SK-N-SH treated with all-trans-retinoic acid at 6 μM for 48 hours (cell line): ENCODE measurements at regions not wholly inside any gene's neighbourhood (a gene's known extent, or its start where the extent isn't known, plus 50 kb on each side); places are given as distances from the start of the nearest gene placed in this dataset.

Experiments
- ARNTL ChIP-seq: fragments of 450-650 bp; formaldehyde crosslinking; IDR thresholded peaks from 2 replicates; pipeline ENCODE4 v1.5.0; 2020; ENCODE audit warnings: low read depth, mild to moderate bottlenecking, moderate library complexity, borderline replicate concordance
- BACH2 ChIP-seq: fragments of 250-450 bp; sonication (Bioruptor Pico); IDR thresholded peaks from 2 replicates; pipeline ENCODE4 v1.9.0; 2021; ENCODE audit warnings: mild to moderate bottlenecking, borderline replicate concordance
- CREB5 ChIP-seq: fragments of 250-450 bp; sonication (Bioruptor Pico); IDR thresholded peaks from 2 replicates; pipeline ENCODE4 v1.5.1; 2020; ENCODE audit warnings: low read depth, mild to moderate bottlenecking, moderate library complexity
- CSRNP3 ChIP-seq: fragments of 250-450 bp; sonication (Bioruptor Pico); IDR thresholded peaks from 2 replicates; pipeline ENCODE4 v1.5.1; 2021; ENCODE audit warnings: mild to moderate bottlenecking, moderate library complexity
- ESRRG ChIP-seq: fragments of 250-450 bp; sonication (Bioruptor Pico); IDR thresholded peaks from 2 replicates; pipeline ENCODE4 v1.6.1; 2021; ENCODE audit warnings: mild to moderate bottlenecking
- GLIS3 ChIP-seq: fragments of 250-450 bp; sonication (Bioruptor Pico); IDR thresholded peaks from 2 replicates; pipeline ENCODE4 v1.5.0; 2020; ENCODE audit warnings: mild to moderate bottlenecking, moderate library complexity
- PATZ1 ChIP-seq: fragments of 250-450 bp; sonication (Bioruptor Pico); IDR thresholded peaks from 2 replicates; pipeline ENCODE4 v1.8.0; 2020; ENCODE audit warnings: mild to moderate bottlenecking, moderate library complexity, borderline replicate concordance
- POU6F1 ChIP-seq: fragments of 250-450 bp; sonication (Bioruptor Pico); IDR thresholded peaks from 2 replicates; pipeline ENCODE4 v1.8.0; 2021; ENCODE audit warnings: low read depth, mild to moderate bottlenecking, moderate library complexity, borderline replicate concordance
- SNAI2 ChIP-seq: fragments of 250-450 bp; sonication (Bioruptor Pico); IDR thresholded peaks from 2 replicates; pipeline ENCODE4 v1.5.0; 2020; ENCODE audit warnings: mild to moderate bottlenecking, moderate library complexity
- TOX ChIP-seq: fragments of 250-450 bp; sonication (Bioruptor Pico); IDR thresholded peaks from 2 replicates; pipeline ENCODE4 v1.8.0; 2021; ENCODE audit warnings: mild to moderate bottlenecking, moderate library complexity, borderline replicate concordance
- ZC3H10 ChIP-seq: fragments of 250-450 bp; sonication (Bioruptor Pico); IDR thresholded peaks from 2 replicates; pipeline ENCODE4 v1.5.1; 2021; ENCODE audit warnings: mild to moderate bottlenecking, moderate library complexity
- ZFP3 ChIP-seq: fragments of 250-450 bp; sonication (Bioruptor Pico); IDR thresholded peaks from 2 replicates; pipeline ENCODE4 v1.5.0; 2020; ENCODE audit warnings: mild to moderate bottlenecking, moderate library complexity
- ZNF565 ChIP-seq: fragments of 450-650 bp; formaldehyde crosslinking; conservative IDR thresholded peaks from 2 replicates; pipeline ENCODE4 v1.5.0; 2020; ENCODE audit warnings: low read depth, mild to moderate bottlenecking, moderate library complexity
- ZNF70 ChIP-seq: fragments of 450-650 bp; formaldehyde crosslinking; IDR thresholded peaks from 2 replicates; pipeline ENCODE4 v1.5.0; 2020; ENCODE audit warnings: mild to moderate bottlenecking, moderate library complexity

GRCh38 chr11:15575409-15575808 is 460.7 kb downstream of the INSC start:
- TF ChIP-seq PATZ1 (CRISPR knock-in tag) (no peak), ZNF70 (CRISPR knock-in tag) (no peak), CREB5 (CRISPR knock-in tag) (no peak), ARNTL (CRISPR knock-in tag) (no peak), BACH2 (CRISPR knock-in tag) (no peak), GLIS3 (CRISPR knock-in tag) (no peak), CSRNP3 (CRISPR knock-in tag) (no peak), ESRRG (no peak), ZNF565 (CRISPR knock-in tag) (no peak), TOX (CRISPR knock-in tag) (no peak), POU6F1 (CRISPR knock-in tag) (no peak), ZC3H10 (CRISPR knock-in tag) (no peak), SNAI2 (CRISPR knock-in tag) (no peak), ZFP3 (CRISPR knock-in tag) (no peak)
